Activated naive CD4-positive, alpha-beta T cell treated with Interleukin-2 at 50 U/mL for 16 hours (primary cell): ENCODE measurements at regions not wholly inside any gene's neighbourhood (a gene's known extent, or its start where the extent isn't known, plus 50 kb on each side); places are given as distances from the start of the nearest gene placed in this dataset.
"Not testable (repeated sequence)": the region's sequence is repeated elsewhere in the genome, so short reads cannot be mapped to it uniquely, and the experiment has no call there.

Experiments
- DNase-seq: peaks from one replicate; pipeline ENCODE4 v3.0.0-alpha.2; 2020

GRCh38 chr14:85027681-85028370, 502.1 kb upstream of the FLRT2 start:
- no peak for DNase-seq

GRCh38 chr14:85037411-85037810, 492.5 kb upstream of the FLRT2 start:
- no peak for DNase-seq

- DNase-seq: no peak
Observed at GRCh38 chr14:85038526-85039352, 491.2 kb upstream of the FLRT2 start.

GRCh38 chr14:85039353-85039626, 490.7 kb upstream of the FLRT2 start:
- DNase-seq: no peak

- no peak for DNase-seq
Observed at GRCh38 chr14:85040046-85040685, 489.8 kb upstream of the FLRT2 start.

- no peak for DNase-seq
Observed at GRCh38 chr14:85041618-85042017, 488.3 kb upstream of the FLRT2 start.

- DNase-seq: no peak
Observed at GRCh38 chr14:85042301-85042700, 487.6 kb upstream of the FLRT2 start.

GRCh38 chr14:85050180-85050579, 479.8 kb upstream of the FLRT2 start:
- DNase-seq: no peak

GRCh38 chr14:85052646-85053045, 477.3 kb upstream of the FLRT2 start:
- DNase-seq: no peak

- no peak for DNase-seq
Observed at GRCh38 chr14:85054178-85054577, 475.8 kb upstream of the FLRT2 start.

GRCh38 chr14:85056267-85056666, 473.7 kb upstream of the FLRT2 start:
- no peak for DNase-seq

- no peak for DNase-seq
Observed at GRCh38 chr14:85057221-85057620, 472.7 kb upstream of the FLRT2 start.

GRCh38 chr14:85058150-85058549, 471.8 kb upstream of the FLRT2 start:
- no peak for DNase-seq

- no peak for DNase-seq
Observed at GRCh38 chr14:85060121-85060520, 469.8 kb upstream of the FLRT2 start.

GRCh38 chr14:85061256-85061655, 468.7 kb upstream of the FLRT2 start:
- no peak for DNase-seq

GRCh38 chr14:85063747-85064146, 466.2 kb upstream of the FLRT2 start:
- no peak for DNase-seq

GRCh38 chr14:85071447-85071846, 458.5 kb upstream of the FLRT2 start:
- DNase-seq: no peak

- no peak for DNase-seq
Observed at GRCh38 chr14:85074955-85075354, 455.0 kb upstream of the FLRT2 start.

GRCh38 chr14:85075694-85076476, 454.1 kb upstream of the FLRT2 start:
- no peak for DNase-seq

- not testable (repeated sequence) for DNase-seq
Observed at GRCh38 chr14:85077716-85078115, 452.2 kb upstream of the FLRT2 start.

- DNase-seq: no peak
Observed at GRCh38 chr14:85079842-85080730, 449.9 kb upstream of the FLRT2 start.

GRCh38 chr14:85084344-85084743, 445.6 kb upstream of the FLRT2 start:
- DNase-seq: no peak
